ENCODE measurements at regions not wholly inside any gene's neighbourhood (a gene's known extent, or its start where the extent isn't known, plus 50 kb on each side); places are given as distances from the start of the nearest gene placed in this dataset.

GRCh38 chr2:126480033-126480432 lies 175.9 kb upstream of the GYPC start:
- no peak for TF ChIP-seq CTCF (IDR thresholded peaks at IDR 0.05; ENCODE audit: insufficient read depth, low read length)
- no peak for DNase-seq (ENCODE audit: low read depth)
- no peak overlapping the region for H3K4me3 ChIP-seq (ENCODE audit: low read depth, low read length)

- no peak for DNase-seq (ENCODE audit: low read depth)
- no peak overlapping the region for H3K4me3 ChIP-seq (ENCODE audit: low read depth, low read length)
- TF ChIP-seq CTCF (IDR thresholded peaks at IDR 0.05; ENCODE audit: insufficient read depth, low read length) = no peak
Observed at GRCh38 chr2:126482582-126483464, 173.1 kb upstream of the GYPC start.

- H3K4me3 ChIP-seq (ENCODE audit: low read depth, low read length) = no peak overlapping the region
- no peak for DNase-seq (ENCODE audit: low read depth)
- TF ChIP-seq CTCF (IDR thresholded peaks at IDR 0.05; ENCODE audit: insufficient read depth, low read length) = no peak
Observed at GRCh38 chr2:126494593-126494992, 161.4 kb upstream of the GYPC start.

GRCh38 chr2:126495189-126495588 lies 160.8 kb upstream of the GYPC start:
- H3K4me3 ChIP-seq (ENCODE audit: low read depth, low read length) = no peak overlapping the region
- TF ChIP-seq CTCF (IDR thresholded peaks at IDR 0.05; ENCODE audit: insufficient read depth, low read length) = no peak
- DNase-seq (ENCODE audit: low read depth) = no peak

- no peak for DNase-seq (ENCODE audit: low read depth)
- H3K4me3 ChIP-seq (ENCODE audit: low read depth, low read length) = no peak overlapping the region
- no peak for TF ChIP-seq CTCF (IDR thresholded peaks at IDR 0.05; ENCODE audit: insufficient read depth, low read length)
Observed at GRCh38 chr2:126496493-126496892, 159.5 kb upstream of the GYPC start.

- TF ChIP-seq CTCF (IDR thresholded peaks at IDR 0.05; ENCODE audit: insufficient read depth, low read length) = no peak
- no peak overlapping the region for H3K4me3 ChIP-seq (ENCODE audit: low read depth, low read length)
- no peak for DNase-seq (ENCODE audit: low read depth)
Observed at GRCh38 chr2:126503476-126503875, 152.5 kb upstream of the GYPC start.

Data from fibroblast of the aortic adventitia (primary cell).